ENCODE measurements at regions not wholly inside any gene's neighbourhood (a gene's known extent, or its start where the extent isn't known, plus 50 kb on each side); places are given as distances from the start of the nearest gene placed in this dataset.
"Not testable (repeated sequence)": the region's sequence is repeated elsewhere in the genome, so short reads cannot be mapped to it uniquely, and the experiment has no call there.

DNA sequence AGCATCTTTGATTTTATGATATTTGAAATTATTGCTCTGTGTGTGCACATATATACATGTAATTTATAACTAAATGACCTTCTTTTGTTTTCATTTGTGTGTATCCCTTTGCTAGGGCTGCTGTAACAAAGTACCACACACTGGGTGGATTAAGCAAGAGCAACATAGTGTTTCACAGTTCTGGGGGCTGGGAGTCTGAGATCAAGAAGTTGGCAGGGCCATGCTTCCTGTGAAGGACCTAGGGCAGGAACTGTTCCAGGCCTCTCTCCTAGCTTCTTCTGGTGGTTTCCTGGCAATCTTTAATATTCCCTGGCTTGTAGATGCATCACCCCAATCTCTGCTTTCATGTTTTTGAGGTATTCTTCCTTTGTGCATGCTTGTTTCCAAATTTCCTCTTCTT, 1043.9 kb downstream of the TSN start:
- DNase-seq (ENCODE audit: low read depth in 4 of 4, low spot score in 2 of 4) = no peak

DNA sequence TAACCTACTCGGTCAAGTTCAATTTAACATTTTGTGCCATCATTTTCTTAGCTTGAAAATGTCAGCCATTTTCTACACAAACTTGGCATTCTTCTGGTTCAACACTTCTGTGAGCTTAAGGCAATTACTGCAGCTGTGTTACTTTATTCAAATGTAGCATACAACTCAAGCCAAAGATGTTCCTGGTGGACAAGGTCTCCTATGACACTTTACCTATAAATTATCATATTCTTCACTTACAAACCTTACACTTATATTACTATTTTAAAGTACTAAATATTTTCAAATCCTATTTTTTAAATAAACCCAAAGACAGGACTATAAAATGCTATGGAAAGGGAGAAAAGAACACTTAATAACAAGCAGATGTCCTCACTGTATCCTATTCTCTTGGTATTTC, 1045.3 kb downstream of the TSN start:
- DNase-seq (ENCODE audit: low read depth in 4 of 4, low spot score in 2 of 4) = no peak

DNA sequence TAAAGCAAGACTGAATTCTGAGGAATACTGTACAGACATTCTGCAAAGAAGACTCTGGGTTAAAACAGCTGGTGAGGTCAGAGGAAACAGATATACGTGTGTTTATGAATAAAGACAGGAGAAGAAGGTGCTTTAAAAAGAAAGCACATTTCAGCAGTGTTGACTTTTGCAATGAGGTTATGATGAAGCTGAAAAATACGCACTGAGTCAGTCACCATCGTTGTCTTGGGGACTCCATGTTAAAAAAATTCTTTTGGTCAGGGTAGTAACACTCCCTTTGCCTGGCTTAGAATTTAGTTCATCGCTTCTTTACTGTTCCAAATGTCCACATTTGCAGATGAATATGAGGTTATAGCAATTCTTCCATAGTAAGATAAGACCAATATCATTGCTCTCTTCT, 1049.0 kb downstream of the TSN start:
- DNase-seq (ENCODE audit: low read depth in 4 of 4, low spot score in 2 of 4) = no peak

GRCh38 chr2:122805346-122805745, 1049.9 kb downstream of the TSN start:
- DNase-seq (ENCODE audit: low read depth in 4 of 4, low spot score in 2 of 4) = no peak

GRCh38 chr2:122808286-122808969, 1053.0 kb downstream of the TSN start:
- DNase-seq (ENCODE audit: low read depth in 4 of 4, low spot score in 2 of 4) = no peak

- DNase-seq (ENCODE audit: low read depth in 4 of 4, low spot score in 2 of 4) = not testable (repeated sequence)
Observed at GRCh38 chr2:122812214-122812613, 1056.8 kb downstream of the TSN start.

DNA sequence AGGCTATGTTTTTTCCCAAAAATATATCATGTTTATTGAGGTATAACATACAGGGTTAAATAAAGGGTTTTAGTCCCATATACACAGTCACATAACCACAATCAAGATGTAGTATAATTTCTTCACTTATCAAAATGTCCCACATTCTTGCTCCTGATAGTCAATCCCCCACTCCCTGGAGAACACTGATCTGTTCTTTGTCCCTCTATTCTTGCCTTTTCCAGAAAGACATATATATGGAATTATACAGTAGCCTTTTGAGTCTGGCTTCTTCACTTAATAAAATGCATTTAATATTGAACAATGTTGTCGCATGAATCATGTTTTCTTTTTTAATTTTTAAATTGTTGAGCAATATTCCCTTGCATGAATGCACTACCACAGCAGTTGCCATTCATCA, 1059.7 kb downstream of the TSN start:
- DNase-seq (ENCODE audit: low read depth in 4 of 4, low spot score in 2 of 4) = no peak

DNA sequence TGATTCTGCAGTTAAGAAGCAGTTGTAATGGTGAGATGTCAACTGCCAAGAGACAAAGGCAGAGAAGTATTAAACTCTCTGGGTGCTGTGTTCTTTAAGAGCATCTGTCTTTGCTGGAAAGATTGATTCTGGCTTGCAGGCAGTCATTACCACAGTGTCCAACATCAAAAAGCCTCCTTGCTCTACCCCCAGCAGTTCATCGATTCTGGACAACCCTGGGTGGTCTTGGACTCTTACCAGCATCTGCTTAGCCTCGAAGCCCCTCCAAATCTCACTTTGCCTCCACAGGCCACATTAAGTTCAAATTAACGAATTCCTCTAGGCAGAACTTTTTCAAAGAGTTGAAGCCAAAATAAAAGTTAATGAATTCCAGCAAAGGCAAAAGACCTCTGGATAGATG, 1061.4 kb downstream of the TSN start:
- no peak for DNase-seq (ENCODE audit: low read depth in 4 of 4, low spot score in 2 of 4)

GRCh38 chr2:122822319-122822718, 1066.9 kb downstream of the TSN start:
- DNase-seq (ENCODE audit: low read depth in 4 of 4, low spot score in 2 of 4) = no peak

GRCh38 chr2:122830157-122830556, 1074.7 kb downstream of the TSN start:
- DNase-seq (ENCODE audit: low read depth in 4 of 4, low spot score in 2 of 4) = no peak

DNA sequence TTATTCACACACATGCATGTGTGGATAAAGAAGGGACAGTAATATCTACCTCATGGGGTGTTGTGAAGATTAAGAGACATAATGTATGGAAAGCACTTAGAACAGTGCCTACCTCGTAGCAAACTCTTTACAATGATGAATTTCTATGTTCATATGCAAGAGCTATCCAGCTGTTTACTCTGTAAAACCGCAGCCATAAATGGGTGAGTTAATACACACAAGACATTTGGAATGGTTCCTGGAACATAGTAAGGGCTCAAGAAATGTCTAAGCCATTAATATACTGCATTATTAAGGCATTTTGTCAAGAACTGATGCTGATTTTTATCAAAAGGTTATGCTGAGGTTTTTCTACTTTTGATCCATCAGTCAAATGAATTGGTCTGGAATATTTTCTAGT, 1076.2 kb downstream of the TSN start:
- no peak for DNase-seq (ENCODE audit: low read depth in 4 of 4, low spot score in 2 of 4)

- DNase-seq (ENCODE audit: low read depth in 4 of 4, low spot score in 2 of 4) = no peak
Observed at GRCh38 chr2:122843503-122843902, 1088.1 kb downstream of the TSN start.

DNA sequence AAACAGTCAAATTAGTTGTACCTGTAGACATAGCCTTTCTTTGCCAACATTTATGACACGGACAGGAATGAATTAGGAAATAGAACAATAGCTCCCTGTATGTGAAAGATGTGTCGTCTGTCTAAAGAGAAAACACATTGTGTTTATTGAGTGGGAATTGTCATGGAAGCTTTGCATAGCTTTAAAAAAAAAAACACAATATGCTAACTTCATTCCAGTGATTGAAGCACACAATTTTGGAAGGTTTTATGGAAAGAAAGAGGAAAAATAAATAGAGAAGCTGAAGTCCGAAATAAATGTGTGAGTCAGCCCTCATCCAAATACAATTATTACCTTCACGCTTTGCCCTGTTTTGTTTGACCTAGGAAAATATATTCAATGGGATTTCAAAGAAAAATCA, 1095.7 kb downstream of the TSN start:
- DNase-seq (ENCODE audit: low read depth in 4 of 4, low spot score in 2 of 4) = no peak

GRCh38 chr2:122851972-122852531, 1096.6 kb downstream of the TSN start:
- no peak for DNase-seq (ENCODE audit: low read depth in 4 of 4, low spot score in 2 of 4)

GRCh38 chr2:122856696-122857095, 1101.2 kb downstream of the TSN start:
- no peak for DNase-seq (ENCODE audit: low read depth in 4 of 4, low spot score in 2 of 4)

DNA sequence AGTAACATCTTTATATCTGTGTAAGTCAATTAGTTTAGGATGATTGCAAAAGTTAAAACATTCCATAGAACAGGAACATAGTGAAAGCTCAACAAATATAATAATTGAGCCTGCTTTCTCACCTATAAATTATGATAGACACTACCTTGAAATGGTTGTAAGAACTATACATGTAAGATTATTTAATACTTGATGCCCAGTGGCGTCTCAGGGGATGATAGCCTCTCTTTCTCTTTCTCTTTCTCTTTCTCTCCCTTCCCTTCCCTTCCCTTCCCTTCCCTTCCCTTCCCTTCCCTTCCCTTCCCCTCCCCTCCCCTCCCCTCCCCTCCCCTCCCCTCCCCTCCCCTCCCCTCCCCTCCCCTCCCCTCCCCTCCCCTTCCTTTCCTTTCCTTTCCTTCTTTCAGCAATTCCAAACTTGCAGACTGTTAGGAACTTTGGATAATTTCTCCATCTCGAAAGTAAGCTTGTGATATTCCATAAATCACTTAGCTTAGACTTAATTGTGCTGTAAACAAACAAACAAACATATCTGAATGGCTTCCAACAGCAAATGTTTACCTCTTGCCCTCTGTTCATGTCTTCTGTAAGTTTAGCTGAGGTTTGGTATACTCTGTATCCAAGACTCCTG, 1102.7 kb downstream of the TSN start:
- no peak for DNase-seq (ENCODE audit: low read depth in 4 of 4, low spot score in 2 of 4)

- DNase-seq (ENCODE audit: low read depth in 4 of 4, low spot score in 2 of 4) = no peak
Observed at GRCh38 chr2:122858813-122859212, 1103.4 kb downstream of the TSN start.

DNA sequence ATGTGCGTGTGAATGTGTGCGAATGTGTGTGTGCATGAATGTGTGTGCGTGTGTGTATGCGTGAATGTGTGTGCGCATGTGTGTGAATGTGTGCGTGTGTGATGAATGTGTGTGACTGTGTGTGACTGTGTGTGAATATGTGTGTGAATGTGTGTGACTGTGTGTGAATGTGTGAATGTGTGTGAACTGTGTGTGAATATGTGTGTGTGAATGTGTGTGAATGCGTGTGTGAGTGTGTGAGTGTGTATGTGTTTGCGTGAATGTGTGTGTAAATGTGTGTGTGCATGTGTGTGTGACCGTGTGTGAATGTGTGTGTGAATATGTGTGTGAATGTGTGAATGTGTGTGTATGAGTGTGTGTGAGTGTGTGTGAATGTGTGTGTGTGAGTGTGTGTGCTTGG, 1103.8 kb downstream of the TSN start:
- DNase-seq (ENCODE audit: low read depth in 4 of 4, low spot score in 2 of 4) = no peak

GRCh38 chr2:122863532-122863931, 1108.1 kb downstream of the TSN start:
- DNase-seq (ENCODE audit: low read depth in 4 of 4, low spot score in 2 of 4) = no peak

DNA sequence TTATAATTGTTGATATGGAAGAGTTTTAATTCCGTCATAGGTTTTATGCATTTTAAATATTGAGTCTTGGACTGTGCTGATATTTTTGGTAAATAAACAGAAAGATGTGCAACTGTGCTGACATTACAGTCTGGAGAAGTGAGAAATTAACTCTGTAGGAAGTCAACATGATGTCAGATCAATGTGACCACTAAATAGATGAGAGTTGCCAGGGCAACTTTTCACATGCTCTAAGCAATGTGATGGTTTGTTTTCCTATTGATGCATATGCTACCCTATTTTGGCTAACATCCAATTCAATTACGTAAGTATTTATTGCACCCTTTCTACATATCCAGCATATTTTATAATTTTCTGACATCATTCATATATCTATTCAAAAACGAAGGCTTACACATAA, 1109.3 kb downstream of the TSN start:
- DNase-seq (ENCODE audit: low read depth in 4 of 4, low spot score in 2 of 4) = no peak

GRCh38 chr2:122866095-122866494, 1110.6 kb downstream of the TSN start:
- no peak for DNase-seq (ENCODE audit: low read depth in 4 of 4, low spot score in 2 of 4)

- no peak for DNase-seq (ENCODE audit: low read depth in 4 of 4, low spot score in 2 of 4)
Observed at GRCh38 chr2:122867941-122868340, 1112.5 kb downstream of the TSN start.
